Naive thymus-derived CD4-positive, alpha-beta T cell (primary cell): ENCODE measurements at regions not wholly inside any gene's neighbourhood (a gene's known extent, or its start where the extent isn't known, plus 50 kb on each side); places are given as distances from the start of the nearest gene placed in this dataset.

Source experiments
- ATAC-seq: fragments of 150-1000 bp; cut with Tn5 transposase; 2 replicates; pipeline ENCODE4 v1.10.0; 2021; ENCODE audit warnings: mild to moderate bottlenecking, moderate library complexity
- CTCF ChIA-PET: fragments of 350-600 bp; sonication (Branson Sonifier 250); formaldehyde crosslinking; loops from one replicate; lab custom pipeline; 2021; ENCODE audit warnings: antibody characterized with exemption; lab: Charles Lee
- POLR2A ChIA-PET: fragments of 350-600 bp; sonication (Branson Sonifier 250); formaldehyde crosslinking; loops from one replicate; lab custom pipeline; 2021; ENCODE audit warnings: antibody characterized with exemption, inconsistent platforms; lab: Charles Lee
- DNase-seq, 9 donors: peaks; one replicate each; pipeline versions ENCODE4 v3.0.0 to v3.0.0-alpha.2; 2020 to 2022; ENCODE audit warnings: mixed read lengths in 1 of 9
- H3K27ac ChIP-seq: one replicate; pipeline ENCODE4 v1.7.0; 2013; ENCODE audit warnings: mild to moderate bottlenecking, low read depth, low read length, moderate library complexity
- H3K27me3 ChIP-seq, 2 donors: one replicate each; pipeline ENCODE4 v1.7.0; 2013; ENCODE audit warnings: low read length in 2 of 2, mild to moderate bottlenecking in 2 of 2, moderate library complexity in 2 of 2; ENCODE audit not compliant: control insufficient read depth in 2 of 2, insufficient read depth in 2 of 2
- H3K36me3 ChIP-seq, 3 experiments: 1 replicate in 2 of 3; 2 replicates in 1 of 3; pipeline ENCODE4 v1.7.0; 2013; ENCODE audit warnings: low read length in 3 of 3, mild to moderate bottlenecking in 3 of 3, moderate library complexity in 1 of 3; ENCODE audit not compliant: insufficient read depth in 3 of 3, control insufficient read depth in 2 of 3
- H3K4me1 ChIP-seq, 2 donors: one replicate each; pipeline ENCODE4 v1.7.0; 2013; ENCODE audit warnings: low read length in 2 of 2, mild to moderate bottlenecking in 2 of 2, moderate library complexity in 1 of 2; ENCODE audit not compliant: control insufficient read depth in 2 of 2, insufficient read depth in 2 of 2
- H3K4me3 ChIP-seq: 2 replicates; pipeline ENCODE4 v1.7.0; 2013; ENCODE audit warnings: mild to moderate bottlenecking, low read length
- H3K9me3 ChIP-seq, 3 experiments: 1 replicate in 2 of 3; 2 replicates in 1 of 3; pipeline ENCODE4 v1.7.0; 2013; ENCODE audit warnings: low read length in 3 of 3; ENCODE audit not compliant: control insufficient read depth in 2 of 3
- H3K27ac Mint-ChIP-seq, 9 donors: one replicate each; pipeline ENCODE4 v1.8.0; 2020 to 2022; ENCODE audit warnings: mixed read lengths in 9 of 9, mild to moderate bottlenecking in 8 of 9, moderate library complexity in 5 of 9, inconsistent platforms in 2 of 9
- H3K27me3 Mint-ChIP-seq, 5 donors: one replicate each; pipeline ENCODE4 v1.8.0; 2021 to 2022; ENCODE audit warnings: mixed read lengths in 5 of 5, mild to moderate bottlenecking in 1 of 5
- H3K36me3 Mint-ChIP-seq, 5 donors: one replicate each; pipeline ENCODE4 v1.8.0; 2020 to 2022; ENCODE audit warnings: mixed read lengths in 5 of 5, mild to moderate bottlenecking in 3 of 5, inconsistent platforms in 1 of 5
- H3K4me1 Mint-ChIP-seq, 7 donors: one replicate each; pipeline ENCODE4 v1.8.0; 2020 to 2022; ENCODE audit warnings: mixed read lengths in 7 of 7, mild to moderate bottlenecking in 3 of 7, inconsistent platforms in 1 of 7
- H3K4me3 Mint-ChIP-seq, 10 donors: one replicate each; pipeline ENCODE4 v1.8.0; 2020 to 2022; ENCODE audit warnings: mild to moderate bottlenecking in 10 of 10, mixed read lengths in 10 of 10, moderate library complexity in 6 of 10, inconsistent platforms in 2 of 10
- H3K9me3 Mint-ChIP-seq, 11 donors: one replicate each; pipeline ENCODE4 v1.8.0; 2020 to 2022; ENCODE audit warnings: mixed read lengths in 11 of 11, mild to moderate bottlenecking in 4 of 11, inconsistent platforms in 1 of 11, moderate library complexity in 1 of 11
- intact Hi-C, 2 donors: fragments of 100-400 bp; cut with micrococcal nuclease; formaldehyde crosslinking; loops; one replicate each; pipeline ENCODE4 v1.15.1; 2023

DNA sequence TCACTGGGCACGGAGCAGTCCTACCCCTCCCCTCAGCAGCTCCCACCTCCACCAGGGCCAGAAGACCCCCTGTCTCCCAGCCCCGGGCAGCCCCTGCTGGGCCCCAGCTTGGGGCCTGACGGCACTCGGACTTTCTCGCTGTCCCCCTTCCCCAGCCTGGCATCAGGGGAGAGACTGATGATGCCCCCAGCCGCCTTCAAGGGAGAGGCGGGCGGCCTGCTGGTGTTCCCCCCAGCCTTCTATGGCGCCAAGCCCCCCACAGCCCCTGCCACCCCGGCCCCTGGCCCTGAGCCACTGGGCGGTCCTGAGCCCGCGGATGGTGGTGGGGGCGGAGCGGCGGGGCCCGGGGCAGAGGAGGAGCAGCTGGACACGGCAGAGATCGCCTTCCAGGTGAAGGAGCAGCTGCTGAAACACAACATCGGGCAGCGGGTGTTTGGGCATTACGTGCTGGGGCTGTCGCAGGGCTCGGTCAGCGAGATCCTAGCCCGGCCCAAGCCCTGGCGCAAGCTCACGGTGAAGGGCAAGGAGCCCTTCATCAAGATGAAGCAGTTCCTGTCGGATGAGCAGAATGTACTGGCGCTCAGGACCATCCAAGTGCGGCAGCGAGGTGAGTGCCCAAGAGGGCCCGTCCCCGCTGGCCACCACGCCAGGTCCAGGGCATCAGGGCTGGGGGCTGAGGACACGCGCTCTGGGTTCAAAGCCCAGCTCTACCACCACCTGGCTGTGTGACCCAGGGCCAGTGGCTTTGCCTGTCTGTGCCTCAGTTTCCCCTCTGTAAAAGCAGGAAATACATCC, 58.6 kb downstream of the PHETA1 start:
- peaks cover 0 to 7% of the 10 kb centered on the region in 2 donors for H3K4me1 ChIP-seq
- H3K27ac ChIP-seq = no peak overlapping the region
- POLR2A ChIA-PET = no interaction called here
- Mint-ChIP-seq H3K4me1 (peaks cover 5 to 16% (median 14%) of the 10 kb centered on the region in 7 donors), H3K36me3 (peaks cover 4 to 7% (median 6%) of the 10 kb centered on the region in 5 donors), H3K4me3 (no peak overlapping the region), H3K27me3 (peaks cover 4 to 9% (median 8%) of the 10 kb centered on the region in 5 donors), H3K9me3 (peaks cover 5 to 18% (median 7%) of the 10 kb centered on the region in 11 donors), H3K27ac (peak overlapping the region in 4 of 9 donors; percentile 41 to 89 (median 68))
- DNase-seq (no peak), ATAC-seq (no peak)
- no peaks in the 10 kb centered on the region for H3K27me3 ChIP-seq
- no peak overlapping the region for H3K4me3 ChIP-seq
- H3K9me3 ChIP-seq = peaks cover 0 to 11% (median under 1%) of the 10 kb centered on the region in 3 experiments
- CTCF ChIA-PET = interaction anchor here (1.7 kb wide), 1 partner anchor 10 kb away, joined by 4 read pairs; no protein-coding TSS in a partner anchor
- H3K36me3 ChIP-seq = no peaks in the 10 kb centered on the region
- intact Hi-C loops = no loop called here

GRCh38 chr12:111309584-111309983, 59.3 kb downstream of the PHETA1 start:
- CTCF ChIA-PET = interaction anchor here (1.7 kb wide), 1 partner anchor 9 kb away, joined by 4 read pairs; no protein-coding TSS in a partner anchor
- H3K27me3 ChIP-seq = no peaks in the 10 kb centered on the region
- POLR2A ChIA-PET = no interaction called here
- Mint-ChIP-seq H3K36me3 (peaks cover 8 to 12% (median 11%) of the 10 kb centered on the region in 5 donors), H3K9me3 (peaks cover 10 to 25% (median 14%) of the 10 kb centered on the region in 11 donors), H3K27ac (peak overlapping the region in 7 of 9 donors; percentile 14 to 89 (median 41)), H3K4me3 (peak overlapping the region in 3 of 10 donors; percentile 10 to 36 (median 20)), H3K4me1 (peaks cover 5 to 16% (median 14%) of the 10 kb centered on the region in 7 donors), H3K27me3 (peaks cover 0 to 9% (median 5%) of the 10 kb centered on the region in 5 donors)
- peaks cover 0 to 7% of the 10 kb centered on the region in 2 donors for H3K4me1 ChIP-seq
- ATAC-seq (no peak), DNase-seq (no peak)
- no peaks in the 10 kb centered on the region for H3K36me3 ChIP-seq
- no peak overlapping the region for H3K27ac ChIP-seq
- intact Hi-C loops = no loop called here
- peaks cover 0 to 18% (median 7%) of the 10 kb centered on the region in 3 experiments for H3K9me3 ChIP-seq
- H3K4me3 ChIP-seq = no peak overlapping the region

GRCh38 chr12:111308473-111308872, 60.4 kb downstream of the PHETA1 start:
- peaks cover 0 to 11% (median 9%) of the 10 kb centered on the region in 7 donors for H3K4me1 Mint-ChIP-seq
- ATAC-seq (no peak), DNase-seq (no peak)
- intact Hi-C loops = no loop called here
- CTCF ChIA-PET = interaction anchor here (1.7 kb wide), 1 partner anchor 8 kb away, joined by 4 read pairs; no protein-coding TSS in a partner anchor
- peaks cover 0 to 7% of the 10 kb centered on the region in 2 donors for H3K4me1 ChIP-seq
- POLR2A ChIA-PET = no interaction called here
- no peak overlapping the region for H3K27ac Mint-ChIP-seq
- peaks cover 10 to 30% (median 18%) of the 10 kb centered on the region in 11 donors for H3K9me3 Mint-ChIP-seq
- no peaks in the 10 kb centered on the region for H3K27me3 ChIP-seq
- H3K36me3 Mint-ChIP-seq = peaks cover 8 to 15% (median 11%) of the 10 kb centered on the region in 5 donors
- no peaks in the 10 kb centered on the region for H3K36me3 ChIP-seq
- no peak overlapping the region for H3K4me3 ChIP-seq
- no peak overlapping the region for H3K27ac ChIP-seq
- H3K9me3 ChIP-seq = peaks cover 0 to 29% (median 15%) of the 10 kb centered on the region in 3 experiments
- H3K4me3 Mint-ChIP-seq = no peak overlapping the region
- H3K27me3 Mint-ChIP-seq = peaks cover 0 to 5% (median 0%) of the 10 kb centered on the region in 5 donors

DNA sequence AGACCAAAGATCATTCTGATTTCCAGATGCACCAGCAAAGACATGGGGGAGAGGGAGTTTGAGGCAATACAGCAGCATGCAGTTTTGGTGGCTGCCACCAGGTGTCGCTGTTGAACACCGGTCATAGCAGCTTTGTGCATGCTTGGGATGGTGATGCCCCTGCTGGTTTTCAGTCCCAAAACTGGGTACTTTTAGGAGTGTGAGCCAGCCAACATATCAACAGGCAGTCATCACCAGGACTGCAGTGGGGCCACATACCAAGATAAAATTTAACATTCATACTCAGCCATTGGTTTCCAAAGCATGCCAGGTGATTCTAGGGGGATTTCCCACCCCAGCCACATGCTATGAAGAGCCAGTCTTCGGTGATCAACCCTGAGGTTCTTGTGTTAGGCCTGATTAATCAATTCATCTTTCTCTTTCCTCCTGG, 64.2 kb downstream of the PHETA1 start:
- H3K36me3 Mint-ChIP-seq = peaks cover 8 to 15% (median 11%) of the 10 kb centered on the region in 5 donors
- Histone ChIP-seq H3K27ac (no peak overlapping the region), H3K36me3 (no peaks in the 10 kb centered on the region), H3K9me3 (peaks cover 0 to 29% (median 15%) of the 10 kb centered on the region in 3 experiments), H3K4me3 (peak overlapping the region; percentile 10), H3K4me1 (peaks cover 0 to 6% of the 10 kb centered on the region in 2 donors), H3K27me3 (no peaks in the 10 kb centered on the region)
- peaks cover 10 to 39% (median 26%) of the 10 kb centered on the region in 11 donors for H3K9me3 Mint-ChIP-seq
- DNase-seq = peak in 4 of 9 donors; percentile 19 to 41 (median 22)
- CTCF ChIA-PET = interaction anchor here (1.0 kb wide), 1 partner anchor 282 kb away, joined by 5 read pairs; no protein-coding TSS in a partner anchor
- peak overlapping the region in 2 of 9 donors; percentile 36 to 38 for H3K27ac Mint-ChIP-seq
- ATAC-seq = peak; percentile 20
- intact Hi-C loops = no loop called here
- H3K4me1 Mint-ChIP-seq = peaks cover 0 to 7% (median 6%) of the 10 kb centered on the region in 7 donors
- POLR2A ChIA-PET = no interaction called here
- no peak overlapping the region for H3K4me3 Mint-ChIP-seq
- H3K27me3 Mint-ChIP-seq = peaks cover 0 to 10% (median 0%) of the 10 kb centered on the region in 5 donors

- ATAC-seq (no peak), DNase-seq (no peak)
- H3K4me1 Mint-ChIP-seq = no peaks in the 10 kb centered on the region
- H3K9me3 ChIP-seq = peaks cover 0 to 29% (median 15%) of the 10 kb centered on the region in 3 experiments
- H3K4me1 ChIP-seq = no peaks in the 10 kb centered on the region
- H3K27me3 Mint-ChIP-seq = peaks cover 0 to 10% (median 0%) of the 10 kb centered on the region in 5 donors
- H3K9me3 Mint-ChIP-seq = peaks cover 10 to 39% (median 25%) of the 10 kb centered on the region in 11 donors
- ChIA-PET POLR2A (no interaction called here), CTCF (interaction anchor here (0.6 to 1.0 kb wide), 3 partner anchors 176 to 281 kb away, joined by 3 to 5 read pairs (median 4); no protein-coding TSS in a partner anchor)
- H3K36me3 ChIP-seq = no peaks in the 10 kb centered on the region
- H3K27ac Mint-ChIP-seq = peak overlapping the region in 1 of 9 donors; percentile 37
- intact Hi-C loops = no loop called here
- H3K36me3 Mint-ChIP-seq = peaks cover 8 to 15% (median 11%) of the 10 kb centered on the region in 5 donors
- H3K27me3 ChIP-seq = no peaks in the 10 kb centered on the region
- no peak overlapping the region for H3K4me3 ChIP-seq
- no peak overlapping the region for H3K27ac ChIP-seq
- no peak overlapping the region for H3K4me3 Mint-ChIP-seq
Observed at GRCh38 chr12:111303531-111303930, 65.4 kb downstream of the PHETA1 start.

DNA sequence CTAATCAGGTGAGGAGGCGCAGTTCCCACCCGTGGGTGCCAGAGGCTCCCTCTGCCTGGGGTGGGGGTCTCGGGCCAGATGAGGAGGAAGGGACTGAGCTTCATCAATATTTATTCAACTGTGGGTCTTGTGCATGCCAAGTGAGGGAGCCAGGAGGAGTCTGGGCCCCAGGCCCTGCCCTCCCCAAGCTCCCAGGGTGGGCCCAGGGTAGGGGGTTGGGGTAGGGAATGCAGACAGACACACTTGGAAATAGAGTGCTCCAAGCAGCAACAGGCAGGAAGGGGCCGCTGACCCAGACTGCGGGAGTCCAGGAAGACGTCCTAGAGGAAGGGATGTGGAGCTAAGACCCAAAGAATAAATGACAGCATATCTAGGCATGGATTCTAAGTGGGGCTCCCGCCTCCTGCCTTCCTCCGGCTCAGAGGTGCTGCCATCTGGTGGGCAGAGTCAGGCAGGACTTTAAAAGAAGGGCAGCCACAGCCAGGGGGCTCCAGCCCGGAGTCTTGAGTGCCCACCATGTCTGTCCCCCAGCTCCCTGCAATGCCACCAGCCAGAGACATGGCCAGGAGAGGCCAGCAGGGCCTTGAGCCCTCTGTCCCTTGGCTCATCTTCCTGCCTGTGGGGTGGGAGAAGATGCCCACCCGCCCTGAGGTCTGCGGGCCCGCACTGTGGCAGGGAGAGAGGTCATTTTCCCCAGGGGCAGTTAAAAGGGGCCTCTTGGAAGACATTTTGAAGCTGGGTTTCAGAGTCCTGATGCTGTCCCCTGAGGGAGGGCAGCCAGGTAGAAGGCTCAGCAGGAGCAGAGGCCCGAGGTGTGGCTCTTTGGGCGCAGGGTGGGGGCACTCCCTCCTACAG, 70.1 kb downstream of the PHETA1 start:
- DNase-seq (peak in 8 of 9 donors; percentile 9 to 47 (median 34)), ATAC-seq (peak; percentile 70)
- no peak overlapping the region for H3K4me3 ChIP-seq
- no peak overlapping the region for H3K27ac ChIP-seq
- no peak overlapping the region for H3K27ac Mint-ChIP-seq
- H3K36me3 Mint-ChIP-seq = no peaks in the 10 kb centered on the region
- CTCF ChIA-PET = interaction anchor here (0.6 to 2.8 kb wide), 3 partner anchors 16 to 467 kb away, joined by 4 to 8 read pairs (median 7); no protein-coding TSS in a partner anchor
- POLR2A ChIA-PET = no interaction called here
- H3K36me3 ChIP-seq = no peaks in the 10 kb centered on the region
- H3K27me3 ChIP-seq = no peaks in the 10 kb centered on the region
- H3K9me3 Mint-ChIP-seq = peaks cover 0 to 18% (median 3%) of the 10 kb centered on the region in 11 donors
- intact Hi-C loops = loop anchor here (1.0 to 5.0 kb wide), 5 partner anchors 275 to 405 kb away; no protein-coding TSS in a partner anchor
- no peaks in the 10 kb centered on the region for H3K4me1 Mint-ChIP-seq
- peaks cover 0 to 5% (median 0%) of the 10 kb centered on the region in 5 donors for H3K27me3 Mint-ChIP-seq
- H3K9me3 ChIP-seq = peaks cover 0 to 4% (median under 1%) of the 10 kb centered on the region in 3 experiments
- H3K4me3 Mint-ChIP-seq = no peak overlapping the region
- no peaks in the 10 kb centered on the region for H3K4me1 ChIP-seq
